ENCODE measurements at regions not wholly inside any gene's neighbourhood (a gene's known extent, or its start where the extent isn't known, plus 50 kb on each side); places are given as distances from the start of the nearest gene placed in this dataset.

GRCh38 chr11:29183301-29183700, 833.5 kb downstream of the KCNA4 start:
- Histone ChIP-seq H3K4me1 (no peaks in the 10 kb centered on the region), H3K4me3 (ENCODE audit: low read depth, low read length) (no peak overlapping the region), H3K9me3 (ENCODE audit: control insufficient read depth, low read length) (no peaks in the 10 kb centered on the region), H3K36me3 (ENCODE audit: control insufficient read depth, insufficient read depth, low read length) (no peaks in the 10 kb centered on the region), H3K9ac (no peak overlapping the region), H3K79me2 (no peaks in the 10 kb centered on the region), H2AFZ (no peak overlapping the region), H3K27ac (no peak overlapping the region), H3K4me2 (ENCODE audit: low read length) (no peak overlapping the region), H3K27me3 (ENCODE audit: control insufficient read depth, insufficient read depth, low read length) (no peaks in the 10 kb centered on the region)
- no peak for TF ChIP-seq CTCF (IDR thresholded peaks at IDR 0.05)

GRCh38 chr11:29173660-29174062, 843.2 kb downstream of the KCNA4 start:
- Histone ChIP-seq H3K27ac (no peak overlapping the region), H3K4me3 (ENCODE audit: low read depth, low read length) (no peak overlapping the region), H3K27me3 (ENCODE audit: control insufficient read depth, insufficient read depth, low read length) (no peaks in the 10 kb centered on the region), H3K9ac (no peak overlapping the region), H3K9me3 (ENCODE audit: control insufficient read depth, low read length) (no peaks in the 10 kb centered on the region), H3K36me3 (ENCODE audit: control insufficient read depth, insufficient read depth, low read length) (no peaks in the 10 kb centered on the region), H2AFZ (no peak overlapping the region), H3K4me1 (no peaks in the 10 kb centered on the region), H3K4me2 (ENCODE audit: low read length) (no peak overlapping the region), H3K79me2 (no peaks in the 10 kb centered on the region)
- TF ChIP-seq CTCF (IDR thresholded peaks at IDR 0.05) = no peak

- H3K27ac ChIP-seq = no peak overlapping the region
- H3K9ac ChIP-seq = no peak overlapping the region
- no peaks in the 10 kb centered on the region for H3K4me1 ChIP-seq
- H3K9me3 ChIP-seq (ENCODE audit: control insufficient read depth, low read length) = no peaks in the 10 kb centered on the region
- H3K79me2 ChIP-seq = no peaks in the 10 kb centered on the region
- H2AFZ ChIP-seq = no peak overlapping the region
- no peaks in the 10 kb centered on the region for H3K36me3 ChIP-seq (ENCODE audit: control insufficient read depth, insufficient read depth, low read length)
- H3K4me2 ChIP-seq (ENCODE audit: low read length) = no peak overlapping the region
- H3K4me3 ChIP-seq (ENCODE audit: low read depth, low read length) = no peak overlapping the region
- no peaks in the 10 kb centered on the region for H3K27me3 ChIP-seq (ENCODE audit: control insufficient read depth, insufficient read depth, low read length)
- no peak for TF ChIP-seq CTCF (IDR thresholded peaks at IDR 0.05)
Measured at GRCh38 chr11:29171360-29171950, 845.4 kb downstream of the KCNA4 start.

DNA sequence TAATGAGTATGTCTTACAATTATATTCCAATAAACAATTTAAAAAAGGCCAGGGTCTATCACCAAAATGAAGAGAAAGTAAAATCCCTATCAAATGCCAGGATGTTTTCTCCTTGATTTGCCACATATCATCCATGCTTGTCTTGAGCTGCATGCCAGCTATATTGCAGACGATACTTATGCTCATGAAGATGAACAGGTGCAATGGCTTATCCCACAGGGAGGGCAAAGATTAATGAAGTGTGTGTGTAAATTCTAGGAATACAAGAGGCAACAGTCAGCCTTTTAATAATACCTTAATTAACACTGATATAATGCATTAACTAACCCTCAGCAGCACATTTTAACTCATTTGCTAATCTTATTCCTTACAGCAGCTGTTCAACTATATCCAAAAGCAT, 850.5 kb downstream of the KCNA4 start:
- Histone ChIP-seq H3K27ac (no peak overlapping the region), H3K36me3 (ENCODE audit: control insufficient read depth, insufficient read depth, low read length) (no peaks in the 10 kb centered on the region), H3K4me3 (ENCODE audit: low read depth, low read length) (no peak overlapping the region), H3K4me2 (ENCODE audit: low read length) (no peak overlapping the region), H3K9me3 (ENCODE audit: control insufficient read depth, low read length) (no peaks in the 10 kb centered on the region), H3K9ac (no peak overlapping the region), H3K27me3 (ENCODE audit: control insufficient read depth, insufficient read depth, low read length) (no peaks in the 10 kb centered on the region), H3K4me1 (no peaks in the 10 kb centered on the region), H3K79me2 (no peaks in the 10 kb centered on the region), H2AFZ (no peak overlapping the region)
- no peak for TF ChIP-seq CTCF (IDR thresholded peaks at IDR 0.05)

DNA sequence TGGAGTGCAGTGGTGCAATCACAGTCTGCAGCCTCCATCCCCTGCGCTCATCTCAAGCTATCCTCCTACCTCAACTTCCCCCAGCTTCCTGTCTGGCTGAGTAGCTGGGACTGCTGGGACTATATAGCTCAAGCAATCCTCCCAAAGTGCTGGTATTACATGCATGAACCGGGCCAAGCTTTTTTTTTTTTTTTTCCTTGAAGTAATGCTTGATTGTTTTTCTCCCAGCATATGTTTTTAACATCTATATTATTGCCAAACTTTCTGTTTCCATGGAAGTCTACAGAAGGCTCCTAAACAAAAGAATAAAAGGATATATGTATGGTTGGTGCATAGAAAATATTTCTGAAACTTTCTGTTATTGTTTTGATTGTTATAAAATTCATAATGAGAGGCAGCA, 853.6 kb downstream of the KCNA4 start:
- H3K27ac ChIP-seq = no peak overlapping the region
- no peaks in the 10 kb centered on the region for H3K36me3 ChIP-seq (ENCODE audit: control insufficient read depth, insufficient read depth, low read length)
- H3K9me3 ChIP-seq (ENCODE audit: control insufficient read depth, low read length) = no peaks in the 10 kb centered on the region
- H3K4me3 ChIP-seq (ENCODE audit: low read depth, low read length) = no peak overlapping the region
- no peak for TF ChIP-seq CTCF (IDR thresholded peaks at IDR 0.05)
- H3K9ac ChIP-seq = no peak overlapping the region
- H2AFZ ChIP-seq = no peak overlapping the region
- no peak overlapping the region for H3K4me2 ChIP-seq (ENCODE audit: low read length)
- no peaks in the 10 kb centered on the region for H3K79me2 ChIP-seq
- H3K27me3 ChIP-seq (ENCODE audit: control insufficient read depth, insufficient read depth, low read length) = no peaks in the 10 kb centered on the region
- H3K4me1 ChIP-seq = no peaks in the 10 kb centered on the region

All from parathyroid adenoma (tissue), 2 donors.